ENCODE measurements at regions not wholly inside any gene's neighbourhood (a gene's known extent, or its start where the extent isn't known, plus 50 kb on each side); places are given as distances from the start of the nearest gene placed in this dataset.
"Not testable (repeated sequence)": the region's sequence is repeated elsewhere in the genome, so short reads cannot be mapped to it uniquely, and the experiment has no call there.

DNA sequence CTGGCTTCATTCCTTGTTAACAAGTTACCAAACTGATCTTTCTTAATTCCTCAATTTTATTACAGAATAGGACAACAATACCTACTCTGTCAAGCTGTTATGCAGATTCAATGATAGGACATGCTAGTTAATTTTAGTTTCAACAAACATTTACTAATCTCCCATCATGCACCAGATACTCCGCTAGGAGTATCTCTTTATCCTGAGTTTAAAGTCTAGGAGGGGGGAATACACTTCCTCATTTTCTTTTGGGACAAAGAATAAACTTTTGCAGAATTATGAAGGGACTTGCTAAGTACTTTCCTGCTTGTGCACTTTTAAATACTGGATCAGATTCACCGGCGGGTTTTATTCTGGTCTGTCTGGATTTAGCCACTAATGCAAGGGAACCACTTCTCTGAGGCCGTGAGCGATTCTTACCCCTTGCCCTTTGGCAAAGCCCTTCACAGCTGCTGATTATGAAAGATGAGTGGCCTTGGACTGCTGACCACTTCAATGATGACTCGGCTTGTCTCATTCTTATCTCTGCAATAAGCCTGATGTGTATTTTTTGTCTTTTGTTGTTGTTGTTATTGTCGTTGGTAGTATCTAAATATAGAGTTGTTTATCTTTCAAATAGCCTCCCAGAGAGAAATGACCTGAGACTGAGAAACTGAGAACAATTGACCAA, 73.9 kb downstream of the RMI1 start:
- DNase-seq (ENCODE audit: low read depth), result peak; percentile 85

DNA sequence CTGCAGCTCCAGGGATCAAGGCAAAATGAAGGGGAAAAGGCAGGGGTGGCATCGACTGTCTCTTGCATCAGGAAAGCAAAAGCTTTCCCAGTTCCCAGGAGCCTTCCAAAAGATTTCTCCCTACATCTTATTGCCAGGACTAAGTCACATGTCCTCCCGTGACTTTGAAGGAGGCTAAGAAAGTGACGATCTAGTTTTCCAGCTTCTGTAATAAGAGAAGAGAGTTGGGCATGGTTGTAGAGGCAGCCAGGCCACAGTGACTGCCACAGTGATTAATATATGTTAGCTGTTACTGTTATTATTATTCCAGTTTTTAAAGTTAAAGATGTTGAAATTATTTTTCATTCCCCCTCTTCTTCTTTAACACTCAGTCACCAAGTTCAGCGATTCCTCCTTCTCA, 77.1 kb downstream of the RMI1 start:
- no peak for DNase-seq (ENCODE audit: low read depth)

DNA sequence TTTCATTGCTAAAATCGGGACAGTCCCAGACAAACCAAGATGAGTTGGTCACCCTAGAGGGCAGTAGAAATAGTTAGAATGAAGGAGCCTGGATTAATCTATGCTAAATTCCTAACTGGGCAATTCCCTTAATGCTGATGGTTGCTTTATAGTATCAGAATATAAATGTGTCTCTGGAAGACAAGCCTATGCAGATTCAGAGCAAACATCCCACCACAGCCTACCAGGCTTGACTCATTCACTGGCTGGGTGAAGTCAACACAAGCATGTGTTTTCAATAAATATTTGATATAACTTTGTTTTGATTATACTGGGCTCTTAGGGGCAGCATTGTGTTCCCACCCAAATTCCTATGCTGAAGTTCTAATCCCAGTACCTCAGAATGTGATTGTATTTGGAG, 79.3 kb downstream of the RMI1 start:
- DNase-seq (ENCODE audit: low read depth), result no peak

DNA sequence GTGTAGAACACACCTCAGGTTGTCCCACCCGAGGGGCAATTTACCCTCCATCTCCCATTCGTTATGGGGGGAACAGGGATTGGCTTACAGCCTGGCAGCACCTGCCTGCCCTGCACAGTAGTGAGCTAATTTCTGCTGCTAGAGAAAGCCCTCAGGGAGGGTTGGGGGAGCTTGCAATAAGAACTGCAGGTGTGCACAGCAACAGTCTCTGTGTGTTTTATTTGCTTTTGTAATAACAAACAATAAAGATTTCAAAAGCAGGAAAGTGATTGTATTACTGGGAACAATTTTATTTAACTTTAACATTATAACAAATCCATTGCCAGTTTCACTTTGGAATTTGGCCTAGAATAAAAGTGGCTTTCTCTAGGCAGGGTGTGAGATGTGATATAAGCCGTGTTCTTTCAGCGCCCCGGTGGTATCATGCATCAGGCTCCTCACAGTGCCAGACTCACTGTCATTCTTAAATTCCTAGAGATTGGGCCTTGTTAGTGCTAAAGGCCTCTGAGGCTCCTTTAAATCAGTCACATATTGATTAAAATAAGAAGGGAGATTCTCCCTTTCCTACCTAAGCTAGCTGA, 81.1 kb downstream of the RMI1 start:
- no peak for DNase-seq (ENCODE audit: low read depth)

DNA sequence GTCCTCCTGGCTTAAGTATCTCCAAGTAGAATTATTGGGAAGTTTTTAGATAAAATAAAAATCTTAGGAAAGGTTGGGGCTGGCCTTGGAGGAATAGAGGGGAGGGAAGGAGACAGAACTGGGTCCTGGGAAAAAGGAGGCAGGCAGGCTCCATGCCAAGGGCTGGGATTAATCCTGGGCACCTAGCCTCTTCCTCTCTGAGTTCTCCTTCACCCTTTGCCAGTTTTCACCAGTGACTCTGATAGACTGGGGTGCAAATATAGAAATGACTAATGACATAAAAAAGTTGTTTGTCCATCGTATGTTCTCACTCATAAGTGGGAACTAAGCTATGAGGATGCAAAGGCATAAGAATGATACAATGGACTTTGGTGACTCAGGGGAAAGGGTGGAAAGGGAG, 81.9 kb downstream of the RMI1 start:
- no peak for DNase-seq (ENCODE audit: low read depth)

DNA sequence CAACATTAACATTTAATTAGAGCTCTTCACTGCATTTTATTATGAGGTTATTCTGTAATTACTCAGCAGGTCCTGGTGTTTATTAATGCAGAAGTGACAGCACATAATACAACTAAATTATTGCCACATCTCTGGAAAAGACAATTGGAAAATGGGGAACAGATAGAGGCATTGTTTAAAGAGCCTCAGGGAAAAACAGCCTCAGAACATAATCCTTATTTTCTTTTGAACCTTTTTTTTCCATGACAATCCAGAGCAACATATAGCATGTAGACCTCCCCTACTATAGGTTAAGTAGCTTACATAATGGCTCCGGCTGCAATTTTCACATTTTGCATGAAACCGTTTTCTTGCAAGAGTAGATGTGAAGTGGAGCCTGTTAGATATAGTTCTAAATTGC, 87.2 kb downstream of the RMI1 start:
- DNase-seq (ENCODE audit: low read depth), result no peak

DNA sequence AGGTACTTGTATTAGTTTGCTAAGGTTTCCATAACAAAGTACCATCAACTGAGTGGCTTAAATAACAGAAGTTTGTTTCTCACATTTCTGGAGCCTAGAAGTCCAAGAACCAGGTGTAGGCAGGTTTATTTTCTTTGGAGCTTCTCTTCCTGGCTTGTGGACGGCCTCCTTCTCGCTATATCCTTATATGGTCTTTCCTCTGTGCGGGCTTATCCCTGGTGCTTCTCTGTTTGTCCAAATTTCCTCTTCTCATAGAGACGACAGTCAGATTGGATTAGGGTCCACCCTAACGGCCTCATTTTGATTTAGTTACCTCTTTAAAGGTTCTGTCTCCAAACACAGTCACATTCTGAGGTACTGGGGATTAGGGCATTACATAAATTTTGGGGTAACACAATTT, 88.3 kb downstream of the RMI1 start:
- no peak for DNase-seq (ENCODE audit: low read depth)

DNA sequence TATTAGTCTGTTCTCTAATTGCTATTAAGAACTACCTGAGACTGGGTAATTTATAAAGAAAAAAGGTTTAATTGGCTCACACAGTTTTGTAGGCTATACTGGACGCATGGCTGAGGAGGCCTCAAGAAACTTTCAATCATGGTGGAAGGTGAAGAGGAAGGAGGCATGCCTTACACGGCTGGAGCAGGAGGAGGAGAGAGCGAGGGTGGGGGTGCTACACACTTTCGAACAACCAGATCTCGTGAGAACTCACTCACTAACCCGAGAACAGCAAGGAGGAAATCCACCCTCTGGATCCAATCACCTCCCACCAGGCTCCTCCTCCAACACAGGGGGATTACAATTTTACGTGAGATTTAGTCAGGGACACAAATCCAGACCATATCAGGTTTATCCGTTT, 90.0 kb downstream of the RMI1 start:
- DNase-seq (ENCODE audit: low read depth), result no peak

DNA sequence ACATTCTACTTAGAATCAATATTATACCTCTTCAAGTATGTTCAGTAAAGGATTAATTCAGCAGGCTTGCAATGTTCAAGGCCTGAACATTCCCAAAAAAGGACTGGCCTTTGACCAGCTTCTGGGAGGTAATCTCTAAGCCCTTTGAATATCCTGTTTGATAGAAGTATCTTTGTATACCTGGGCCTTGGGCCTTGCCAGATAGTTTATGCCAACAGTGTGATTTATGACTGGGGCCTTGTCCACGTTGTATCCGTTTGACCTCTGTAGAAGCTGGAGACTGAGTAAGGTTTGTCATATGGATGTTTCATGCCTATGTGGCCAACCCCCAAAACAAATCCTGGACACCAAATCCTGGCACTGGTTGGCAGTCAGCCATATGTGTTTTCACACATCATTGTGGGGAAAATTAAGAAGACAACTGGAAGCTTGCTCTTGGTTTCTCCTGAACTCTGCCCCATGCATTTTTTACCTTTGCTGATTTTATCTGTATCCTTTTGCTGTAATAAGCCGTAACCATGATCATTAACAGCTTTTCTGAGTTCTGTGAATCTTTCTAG, 92.1 kb downstream of the RMI1 start:
- no peak for DNase-seq (ENCODE audit: low read depth)

DNA sequence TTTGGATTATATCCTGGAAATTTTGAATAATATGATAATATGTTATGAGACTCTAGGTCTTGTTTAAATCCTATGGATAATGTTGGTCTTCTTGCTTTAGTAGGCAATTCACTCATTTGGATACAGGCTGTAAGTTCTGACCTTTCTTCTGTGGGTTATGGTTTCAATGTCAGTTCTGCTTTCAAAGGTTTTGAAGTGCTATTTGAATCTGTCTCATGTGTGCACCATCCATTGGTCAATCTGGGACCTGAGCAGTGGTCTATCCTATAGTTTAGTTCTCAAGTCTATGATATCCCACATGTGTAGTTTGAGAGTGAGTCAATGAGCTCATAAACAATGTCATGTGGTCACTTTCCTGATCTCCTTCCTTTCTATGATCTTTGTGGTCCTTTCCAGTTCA, 94.4 kb downstream of the RMI1 start:
- no peak for DNase-seq (ENCODE audit: low read depth)

DNA sequence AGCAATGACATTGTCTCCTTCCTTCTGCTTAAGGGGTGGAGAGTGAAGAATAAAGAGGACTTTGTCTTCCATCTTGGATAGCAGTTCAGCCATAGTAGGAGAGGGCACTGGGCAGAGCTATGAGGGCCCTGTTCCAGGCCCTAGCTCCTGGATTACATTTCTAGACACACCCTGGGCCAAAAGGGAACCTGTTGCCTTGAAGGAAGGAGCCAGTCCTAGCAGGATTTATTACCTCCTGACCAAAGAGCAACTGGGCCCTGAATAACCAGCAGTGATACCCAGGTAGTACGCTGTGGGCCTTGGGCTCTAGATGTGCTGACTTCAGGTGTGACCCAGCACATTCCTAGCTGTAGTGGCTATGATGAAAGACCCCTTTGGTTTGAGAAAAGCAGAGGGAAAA, 95.8 kb downstream of the RMI1 start:
- DNase-seq (ENCODE audit: low read depth), result no peak

DNA sequence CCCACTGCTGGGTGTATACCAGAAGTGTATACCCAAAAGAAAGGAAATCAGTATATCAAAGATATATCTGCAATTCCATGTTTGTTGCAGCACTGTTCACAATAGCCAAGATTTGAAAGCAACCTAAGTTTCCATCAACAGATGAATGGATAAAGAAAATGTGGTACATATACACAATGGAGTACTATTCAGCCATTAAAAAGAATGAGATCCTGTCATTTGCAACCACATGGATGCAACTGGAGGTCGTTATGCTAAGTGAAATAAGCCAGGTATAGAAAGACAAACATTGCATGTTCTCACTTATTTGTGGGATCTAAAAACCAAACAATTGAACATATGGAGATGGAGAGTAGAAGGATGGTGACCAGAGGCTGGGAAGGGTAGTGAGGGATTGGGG, 97.2 kb downstream of the RMI1 start:
- not testable (repeated sequence) for DNase-seq (ENCODE audit: low read depth)

DNA sequence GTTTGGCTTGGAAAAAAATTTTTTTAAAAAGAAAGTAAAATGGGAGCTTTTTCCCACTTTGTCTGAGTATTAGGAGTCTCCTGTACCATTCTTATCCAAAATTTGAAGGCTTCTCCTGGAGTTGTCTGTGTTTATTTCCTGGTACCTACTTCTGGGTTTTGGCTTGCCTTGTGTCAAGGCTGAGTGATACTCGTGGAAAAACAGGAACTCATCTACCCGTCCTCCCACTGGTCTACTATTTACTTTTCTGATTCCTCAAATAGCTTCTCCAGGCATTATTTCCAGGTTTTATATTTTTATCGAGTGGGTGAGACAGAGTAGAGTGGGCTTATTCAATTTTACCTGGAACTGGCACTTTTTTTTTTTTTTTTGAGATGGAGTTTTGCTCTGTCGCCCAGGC, 99.4 kb downstream of the RMI1 start:
- no peak for DNase-seq (ENCODE audit: low read depth)

DNA sequence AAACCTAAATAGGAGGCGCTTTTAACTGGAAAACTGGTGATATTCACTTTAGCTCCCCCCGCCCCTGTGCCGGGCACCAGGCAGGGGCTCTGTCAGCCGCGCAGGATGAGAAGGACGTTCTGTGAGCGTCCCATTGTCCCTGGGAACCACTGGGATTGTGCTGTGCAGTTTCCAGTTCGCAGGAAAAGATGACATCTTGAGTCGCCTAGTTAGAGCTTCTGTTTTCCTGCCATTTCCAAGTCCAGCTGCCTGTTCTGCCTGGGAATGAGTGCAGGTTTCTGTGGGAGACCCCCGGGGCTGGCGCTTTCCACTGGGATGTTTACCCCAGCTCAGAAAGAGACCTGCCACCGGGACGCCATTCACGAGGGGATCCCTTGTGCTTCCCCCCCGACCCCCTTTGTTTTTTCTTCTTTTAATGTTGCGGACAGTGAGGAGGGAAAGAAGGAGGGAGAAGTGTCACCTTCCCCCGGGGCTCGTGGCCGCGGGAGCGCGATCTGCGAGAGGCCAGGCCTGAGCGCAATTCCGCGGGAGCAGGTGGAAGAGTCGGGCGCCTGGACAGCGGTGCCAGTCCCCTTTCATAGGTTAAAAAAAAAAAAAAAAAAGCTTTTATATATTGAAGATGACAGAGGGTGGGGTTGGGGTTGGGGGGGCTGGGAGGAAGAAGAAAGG, 121.5 kb downstream of the RMI1 start:
- DNase-seq (ENCODE audit: low read depth), result no peak

DNA sequence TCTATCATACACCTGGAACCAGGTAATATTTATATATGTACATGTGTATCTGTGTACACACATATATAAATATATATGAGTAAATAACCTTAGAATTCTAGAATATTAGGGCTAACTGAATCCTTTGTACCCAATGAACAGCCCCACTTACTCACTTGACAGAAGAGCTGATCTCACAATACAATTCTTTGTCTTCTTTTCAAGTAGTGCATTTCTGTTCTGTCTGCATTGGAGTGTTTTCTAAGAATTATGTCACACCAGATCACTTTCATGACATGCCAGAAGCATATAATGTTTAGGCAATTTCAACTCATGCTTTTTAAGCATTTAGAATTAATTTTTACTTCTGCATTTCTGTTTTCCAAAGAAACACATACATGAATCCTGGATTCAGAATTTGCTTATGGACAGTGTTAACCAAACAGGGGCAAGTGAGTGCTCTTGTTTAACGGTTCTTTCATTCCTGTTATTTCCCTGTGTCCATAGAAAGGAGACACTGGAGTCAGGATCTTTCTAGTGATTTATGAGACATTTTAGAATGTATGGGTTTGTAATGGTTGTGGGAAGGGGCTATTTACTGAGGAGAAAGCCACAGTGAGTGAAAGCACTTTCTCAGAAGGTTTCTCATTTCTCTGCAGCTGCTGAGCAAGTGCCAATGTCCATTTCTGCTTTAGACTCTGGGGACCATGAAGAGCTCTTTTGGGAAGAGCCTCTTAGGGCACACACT, 123.2 kb downstream of the RMI1 start:
- DNase-seq (ENCODE audit: low read depth), result peak; percentile 13

DNA sequence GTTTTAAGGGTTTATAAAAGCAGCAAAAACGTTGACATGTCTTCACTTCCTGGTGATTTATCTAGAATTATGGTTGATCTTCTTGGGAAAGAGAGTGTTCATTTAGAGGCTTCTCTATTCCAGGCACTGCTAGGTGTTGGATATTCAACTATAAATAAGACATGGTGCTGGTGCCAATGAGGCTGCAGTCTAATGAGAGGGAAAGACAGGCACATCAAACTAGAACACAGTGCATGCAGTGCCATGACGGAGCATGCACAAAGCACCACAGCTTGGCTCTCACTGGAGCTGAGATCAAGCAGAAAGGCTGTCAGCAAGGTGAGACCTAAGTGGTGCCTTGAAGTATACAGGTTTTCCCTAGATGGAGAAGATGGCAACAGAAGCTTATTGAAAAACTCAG, 126.5 kb downstream of the RMI1 start:
- DNase-seq (ENCODE audit: low read depth), result no peak

DNA sequence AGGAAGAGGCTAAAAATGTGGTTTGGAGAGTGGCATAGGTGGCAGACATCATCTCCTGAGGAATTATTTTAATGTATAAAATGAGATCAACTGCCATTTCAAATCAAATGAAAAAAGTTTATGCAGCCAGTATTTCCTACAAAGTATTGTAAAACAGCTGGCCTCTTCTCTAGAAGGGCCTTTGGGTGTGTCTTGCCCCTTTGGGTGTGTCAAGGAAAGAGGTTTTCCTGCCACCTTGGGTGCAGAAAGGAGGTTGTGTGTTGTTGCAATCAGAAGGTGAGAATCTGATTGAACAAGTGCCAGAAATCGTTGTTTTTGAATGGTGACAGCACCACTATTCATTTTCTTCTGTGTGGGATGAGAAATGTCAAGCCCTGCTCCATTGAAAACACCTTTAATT, 127.4 kb downstream of the RMI1 start:
- no peak for DNase-seq (ENCODE audit: low read depth)

DNA sequence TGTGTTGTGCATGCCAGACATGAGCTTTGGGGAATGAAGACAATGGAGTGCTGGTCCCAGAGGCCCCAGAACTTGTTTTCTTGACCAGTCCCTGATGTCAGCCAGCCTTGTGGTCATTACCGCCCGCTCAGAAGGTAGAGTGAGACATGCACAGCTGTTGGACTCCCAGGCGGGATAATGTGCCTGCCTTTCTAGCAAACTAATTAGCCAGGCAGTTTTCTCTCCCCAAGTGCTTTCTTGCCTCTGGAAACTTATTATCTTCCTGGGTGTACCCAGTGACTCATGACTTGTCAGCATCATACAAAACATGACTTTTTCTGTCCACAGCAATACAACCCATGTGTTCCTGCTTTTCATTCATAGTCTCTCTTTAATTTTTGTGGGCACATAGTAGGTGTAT, 131.1 kb downstream of the RMI1 start:
- DNase-seq (ENCODE audit: low read depth), result peak; percentile 92

DNA sequence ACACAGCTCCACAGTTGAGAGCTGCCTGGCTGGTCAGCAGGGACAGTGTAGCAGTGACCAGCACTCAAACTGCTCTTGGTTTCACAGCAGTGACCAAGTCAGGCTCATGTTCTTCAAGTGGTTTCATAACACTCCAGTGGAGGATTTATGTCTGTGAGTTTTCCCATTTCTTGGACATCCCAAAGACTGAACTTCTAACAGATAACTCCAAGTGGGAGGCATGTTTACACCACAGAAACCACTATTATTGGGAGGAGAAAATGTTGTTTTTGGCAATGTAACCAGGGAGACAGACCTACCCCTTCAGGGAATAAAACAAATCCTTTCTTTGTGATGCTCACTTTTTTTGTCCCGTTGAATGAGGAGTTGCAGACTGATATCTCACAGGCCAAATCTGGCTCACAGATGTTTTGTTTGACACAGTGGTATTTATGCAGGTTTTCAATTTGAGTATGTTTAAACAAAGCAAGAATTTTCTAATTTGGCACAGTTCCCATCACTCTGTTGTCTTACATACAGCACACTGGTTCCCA, 141.5 kb downstream of the RMI1 start:
- DNase-seq (ENCODE audit: low read depth), result peak; percentile 83

DNA sequence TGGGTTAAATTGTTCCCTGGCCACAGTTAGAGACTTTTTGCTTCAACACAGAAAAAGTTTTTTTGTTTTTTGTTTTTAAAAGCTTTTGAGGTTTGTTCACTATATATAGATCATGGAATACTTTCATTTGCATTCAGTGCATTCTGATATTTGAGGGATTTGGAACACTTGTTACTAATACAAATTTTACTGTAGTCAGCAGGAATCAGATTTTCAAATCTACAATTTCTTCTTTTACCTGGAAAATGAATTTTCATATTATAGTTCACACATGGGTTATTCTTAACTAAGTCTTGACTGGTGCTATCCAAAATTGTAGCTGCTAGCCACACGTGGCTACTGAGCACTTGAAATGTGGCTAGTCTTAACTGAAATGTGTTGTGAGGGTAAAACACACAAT, 142.0 kb downstream of the RMI1 start:
- no peak for DNase-seq (ENCODE audit: low read depth)

DNA sequence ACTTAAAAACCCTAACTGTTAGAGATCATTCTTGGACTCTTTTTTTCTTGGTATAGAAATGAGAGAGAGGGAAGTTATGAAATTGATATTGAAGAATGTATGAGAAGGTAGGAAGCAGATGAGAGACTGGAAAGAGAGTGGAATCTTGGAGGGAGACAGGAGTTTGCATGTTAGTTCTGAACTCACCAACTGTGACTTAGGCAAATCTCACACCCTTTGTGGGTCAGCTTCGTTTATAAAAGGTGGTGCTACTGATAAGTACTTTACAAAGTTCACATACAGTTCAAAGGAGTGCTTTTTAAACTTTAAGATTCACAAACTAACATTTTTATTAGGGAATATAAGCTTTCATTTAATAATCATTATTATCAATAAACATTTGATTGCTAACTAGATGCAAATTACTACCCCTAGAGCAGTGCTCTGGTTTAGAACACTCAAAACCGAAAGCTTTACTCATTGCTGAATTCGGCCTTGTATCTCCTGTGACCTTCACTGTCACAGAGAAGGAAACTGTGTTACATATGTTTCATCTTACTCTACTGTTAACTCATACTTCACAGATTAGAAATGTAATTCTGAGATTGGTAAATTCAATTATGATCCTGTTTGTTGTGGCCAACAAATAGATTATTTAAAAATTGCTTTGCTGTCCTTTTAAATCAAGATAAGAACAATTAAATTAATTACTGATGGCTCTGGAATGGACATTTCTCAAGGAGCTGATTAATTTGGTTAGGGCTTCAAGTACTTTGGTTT, 143.2 kb downstream of the RMI1 start:
- no peak for DNase-seq (ENCODE audit: low read depth)

All from myocyte (in vitro differentiated cells).